Spleen (tissue), 11 donors: ENCODE measurements at regions not wholly inside any gene's neighbourhood (a gene's known extent, or its start where the extent isn't known, plus 50 kb on each side); places are given as distances from the start of the nearest gene placed in this dataset.

ENCODE experiments used
- DNase-seq: peaks from one replicate; pipeline ENCODE4 v3.0.0-alpha.2; 2020
- H3K27ac ChIP-seq, 8 donors: fragments of 200-600 bp; sonication (generic) in 7 of 8; 1 replicate in 4 of 8; 2 replicates in 4 of 8; pipeline versions ENCODE4 v1.5.0 to v1.8.0; 2016 to 2021; ENCODE audit warnings: inconsistent platforms in 4 of 8, mild to moderate bottlenecking in 4 of 8, moderate library complexity in 1 of 8
- H3K27me3 ChIP-seq, 7 donors: fragments of 200-600 bp; sonication (generic) in 6 of 7; replicated peaks in 1 of 7; 1 replicate in 4 of 7; 2 replicates in 3 of 7; pipeline versions ENCODE4 v1.5.0 to v1.8.0; 2016 to 2021; ENCODE audit warnings: inconsistent platforms in 3 of 7, mild to moderate bottlenecking in 1 of 7
- H3K36me3 ChIP-seq, 6 donors: fragments of 200-600 bp; sonication (generic) in 5 of 6; 1 replicate in 4 of 6; 2 replicates in 2 of 6; pipeline versions ENCODE4 v1.5.0 to v1.8.0; 2016 to 2021; ENCODE audit warnings: inconsistent platforms in 2 of 6
- H3K4me1 ChIP-seq, 6 donors: fragments of 200-600 bp; sonication (generic) in 5 of 6; 1 replicate in 3 of 6; 2 replicates in 3 of 6; pipeline versions ENCODE4 v1.5.0 to v1.8.0; 2016 to 2021; ENCODE audit warnings: inconsistent platforms in 3 of 6
- H3K4me3 ChIP-seq, 8 donors: fragments of 200-600 bp; sonication (generic) in 7 of 8; 1 replicate in 4 of 8; 2 replicates in 4 of 8; pipeline versions ENCODE4 v1.5.0 to v1.8.0; 2016 to 2021; ENCODE audit warnings: inconsistent platforms in 4 of 8, mild to moderate bottlenecking in 4 of 8, moderate library complexity in 2 of 8
- H3K9me3 ChIP-seq, 8 donors: fragments of 200-600 bp; sonication (generic) in 7 of 8; 1 replicate in 4 of 8; 2 replicates in 4 of 8; pipeline versions ENCODE4 v1.5.0 to v1.8.0; 2016 to 2021; ENCODE audit warnings: inconsistent platforms in 4 of 8
- POLR2A ChIP-seq, 3 donors: fragments of 450-650 bp; IDR thresholded peaks; one replicate each; pipeline ENCODE4 v1.5.1; 2017; ENCODE audit warnings: antibody characterized with exemption in 3 of 3, mild to moderate bottlenecking in 1 of 3
- POLR2AphosphoS5 ChIP-seq, 3 donors: sonication (generic); formaldehyde crosslinking; IDR thresholded peaks; one replicate each; pipeline ENCODE4 v1.5.1; 2017; ENCODE audit warnings: antibody characterized with exemption in 3 of 3
- WGBS, 5 donors: extraction: QIAGEN DNeasy Blood & Tissue Kit in 3 of 5; methylation state at CpG; one replicate each; pipeline versions ENCODE4 v1.1.5 to v1.1.7; 2013 to 2018; 5-methylcytosine and 5-hydroxymethylcytosine counted together
- intact Hi-C: fragments of 100-400 bp; cut with DNase I; formaldehyde crosslinking; loops from one replicate; pipeline ENCODE4 v1.15.0; 2023; ENCODE audit warnings: low total_unique reads
- TF ChIP-seq, protein P1 (sequence below), 11 experiments: fragments of 200-600 bp in 7 of 11; fragments of 450-650 bp in 4 of 11; sonication (generic) in 4 of 11; IDR thresholded peaks in 8 of 11; conservative IDR thresholded peaks in 3 of 11; 1 replicate in 7 of 11; 2 replicates in 4 of 11; pipeline versions ENCODE4 v1.4.0 to v1.8.0; 2016 to 2021; ENCODE audit warnings: antibody characterized with exemption in 11 of 11, inconsistent platforms in 4 of 11, mild to moderate bottlenecking in 1 of 11
- donor health status: healthy with polysubstance abuse.
- donor health status: DM: no; HTN: no; CAD: no; lungs with moderate emphysema.
- donor health status: DM: no; HTN: no; CAD: no.
- donor health status: Bipolar disorder and iron deficiency.
- donor health status: healthy.
- donor health status: DM: no; HTN: no; CAD: no.
- donor health status: DM: yes; HTN: yes; CAD: no.

DNA sequence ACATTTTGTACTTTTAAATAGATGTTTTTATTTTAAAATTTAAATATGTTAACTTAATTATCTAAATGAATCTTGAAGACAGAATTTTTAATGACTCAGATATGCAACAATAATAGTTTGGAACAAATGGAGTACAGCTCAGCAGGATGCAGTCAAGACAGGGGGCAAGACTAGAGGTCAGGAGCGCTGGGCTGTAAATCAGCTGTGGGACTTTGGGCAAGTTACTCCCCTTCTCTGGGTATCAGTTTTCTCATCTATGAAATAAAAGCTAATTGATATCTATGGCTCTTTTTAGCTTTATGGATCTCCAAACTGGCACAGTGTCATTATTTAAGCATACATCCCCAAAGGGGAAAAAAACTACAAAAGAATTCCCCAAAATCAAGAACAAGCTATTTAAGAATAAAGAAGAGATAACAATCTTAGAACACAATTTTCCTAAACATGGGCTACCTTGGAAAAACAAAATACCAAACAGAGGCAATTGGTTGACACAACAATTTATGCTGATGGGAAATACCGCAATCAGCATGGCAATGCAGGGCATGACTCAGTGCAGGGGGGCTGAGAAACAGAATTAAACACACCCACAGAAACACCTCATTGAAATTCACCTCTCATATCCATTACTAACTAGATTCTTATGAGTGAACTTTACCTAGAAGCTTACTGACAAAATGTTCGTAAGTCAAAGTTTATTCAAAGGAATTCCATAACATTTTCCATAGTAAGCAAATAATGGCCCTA, 188.2 kb downstream of the SIM1 start:
- Histone ChIP-seq H3K36me3 (no peaks in the 10 kb centered on the region), H3K27me3 (peaks cover 0 to 3% (median 0%) of the 10 kb centered on the region in 7 donors), H3K9me3 (no peaks in the 10 kb centered on the region), H3K4me1 (no peaks in the 10 kb centered on the region), H3K4me3 (no peak overlapping the region), H3K27ac (no peak overlapping the region)
- WGBS, 5 donors: 87 to 94% (median 89%) methylated on average over 3 of the region's 3 CpGs
- TF ChIP-seq POLR2AphosphoS5 (IDR thresholded peaks at IDR 0.05) (no peak), POLR2A (IDR thresholded peaks at IDR 0.05) (no peak)
- TF ChIP-seq, protein P1, sequence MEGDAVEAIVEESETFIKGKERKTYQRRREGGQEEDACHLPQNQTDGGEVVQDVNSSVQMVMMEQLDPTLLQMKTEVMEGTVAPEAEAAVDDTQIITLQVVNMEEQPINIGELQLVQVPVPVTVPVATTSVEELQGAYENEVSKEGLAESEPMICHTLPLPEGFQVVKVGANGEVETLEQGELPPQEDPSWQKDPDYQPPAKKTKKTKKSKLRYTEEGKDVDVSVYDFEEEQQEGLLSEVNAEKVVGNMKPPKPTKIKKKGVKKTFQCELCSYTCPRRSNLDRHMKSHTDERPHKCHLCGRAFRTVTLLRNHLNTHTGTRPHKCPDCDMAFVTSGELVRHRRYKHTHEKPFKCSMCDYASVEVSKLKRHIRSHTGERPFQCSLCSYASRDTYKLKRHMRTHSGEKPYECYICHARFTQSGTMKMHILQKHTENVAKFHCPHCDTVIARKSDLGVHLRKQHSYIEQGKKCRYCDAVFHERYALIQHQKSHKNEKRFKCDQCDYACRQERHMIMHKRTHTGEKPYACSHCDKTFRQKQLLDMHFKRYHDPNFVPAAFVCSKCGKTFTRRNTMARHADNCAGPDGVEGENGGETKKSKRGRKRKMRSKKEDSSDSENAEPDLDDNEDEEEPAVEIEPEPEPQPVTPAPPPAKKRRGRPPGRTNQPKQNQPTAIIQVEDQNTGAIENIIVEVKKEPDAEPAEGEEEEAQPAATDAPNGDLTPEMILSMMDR (IDR thresholded peaks at IDR 0.05 in 8 of 11, conservative IDR thresholded peaks at IDR 0.05 in 3 of 11): no peak
- no peak for DNase-seq
- intact Hi-C loops: no loop called here

GRCh38 chr6:100274147-100274546, 190.6 kb downstream of the SIM1 start:
- 83 to 98% (median 91%) methylated on average over 1 of the region's 1 CpG for WGBS, 5 donors
- Histone ChIP-seq H3K9me3 (no peaks in the 10 kb centered on the region), H3K4me1 (no peaks in the 10 kb centered on the region), H3K36me3 (no peaks in the 10 kb centered on the region), H3K27me3 (no peaks in the 10 kb centered on the region), H3K27ac (no peak overlapping the region), H3K4me3 (no peak overlapping the region)
- TF ChIP-seq POLR2A (IDR thresholded peaks at IDR 0.05): no peak
- no peak for TF ChIP-seq POLR2AphosphoS5 (IDR thresholded peaks at IDR 0.05)
- TF ChIP-seq, protein P1 (IDR thresholded peaks at IDR 0.05 in 8 of 11, conservative IDR thresholded peaks at IDR 0.05 in 3 of 11): no peak
- intact Hi-C loops: no loop called here
- no peak for DNase-seq

GRCh38 chr6:100271625-100272024, 193.1 kb downstream of the SIM1 start:
- intact Hi-C loops: no loop called here
- no peaks in the 10 kb centered on the region for H3K4me1 ChIP-seq
- no peaks in the 10 kb centered on the region for H3K9me3 ChIP-seq
- WGBS, 5 donors: 84 to 93% (median 91%) methylated on average over 2 of the region's 2 CpGs
- H3K27ac ChIP-seq: no peak overlapping the region
- H3K4me3 ChIP-seq: no peak overlapping the region
- no peaks in the 10 kb centered on the region for H3K36me3 ChIP-seq
- no peaks in the 10 kb centered on the region for H3K27me3 ChIP-seq
- TF ChIP-seq, protein P1 (IDR thresholded peaks at IDR 0.05 in 8 of 11, conservative IDR thresholded peaks at IDR 0.05 in 3 of 11): no peak
- TF ChIP-seq POLR2A (IDR thresholded peaks at IDR 0.05) (no peak), POLR2AphosphoS5 (IDR thresholded peaks at IDR 0.05) (no peak)
- no peak for DNase-seq

GRCh38 chr6:100271202-100271601, 193.5 kb downstream of the SIM1 start:
- DNase-seq: no peak
- H3K36me3 ChIP-seq: no peaks in the 10 kb centered on the region
- WGBS, 5 donors: 83 to 94% (median 86%) methylated on average over 5 of the region's 5 CpGs
- no peaks in the 10 kb centered on the region for H3K9me3 ChIP-seq
- no peaks in the 10 kb centered on the region for H3K4me1 ChIP-seq
- no peak for TF ChIP-seq POLR2AphosphoS5 (IDR thresholded peaks at IDR 0.05)
- TF ChIP-seq, protein P1 (IDR thresholded peaks at IDR 0.05 in 8 of 11, conservative IDR thresholded peaks at IDR 0.05 in 3 of 11): no peak
- TF ChIP-seq POLR2A (IDR thresholded peaks at IDR 0.05): no peak
- no peaks in the 10 kb centered on the region for H3K27me3 ChIP-seq
- no peak overlapping the region for H3K27ac ChIP-seq
- H3K4me3 ChIP-seq: no peak overlapping the region
- intact Hi-C loops: no loop called here
